ENCODE measurements at regions not wholly inside any gene's neighbourhood (a gene's known extent, or its start where the extent isn't known, plus 50 kb on each side); places are given as distances from the start of the nearest gene placed in this dataset.

DNA sequence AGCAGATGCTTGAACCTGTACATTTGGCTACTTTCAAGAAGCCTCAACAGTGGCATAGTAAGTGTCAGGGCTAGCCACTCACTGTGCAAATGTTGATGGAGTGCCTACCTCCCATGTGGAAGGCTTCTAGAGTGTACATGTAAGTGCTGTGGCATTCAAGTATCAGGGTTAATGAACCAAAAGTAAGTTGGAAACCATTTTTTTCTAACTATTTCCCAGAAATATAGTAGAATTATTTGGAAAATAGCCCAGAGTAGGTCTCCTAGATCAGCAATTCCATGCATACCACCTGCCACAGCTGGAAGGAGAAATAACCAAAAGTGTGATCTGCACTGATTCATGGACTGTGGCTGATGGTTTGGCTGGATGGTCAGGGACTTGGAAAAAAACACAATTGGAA lies 53.3 kb downstream of the FOXD1 start:
- peaks cover 43% of the 10 kb centered on the region for H3K27me3 Mint-ChIP-seq
- peaks cover 5% of the 10 kb centered on the region for H3K4me1 Mint-ChIP-seq
- no peak overlapping the region for H3K4me3 Mint-ChIP-seq
- ATAC-seq (no peak), DNase-seq (no peak)
- H3K36me3 Mint-ChIP-seq (ENCODE audit: low read depth), result peaks cover 3% of the 10 kb centered on the region
- H3K27ac Mint-ChIP-seq, result no peak overlapping the region
- no peaks in the 10 kb centered on the region for H3K9me3 ChIP-seq (ENCODE audit: control insufficient read depth, low read length, poor library complexity, severe bottlenecking)

DNA sequence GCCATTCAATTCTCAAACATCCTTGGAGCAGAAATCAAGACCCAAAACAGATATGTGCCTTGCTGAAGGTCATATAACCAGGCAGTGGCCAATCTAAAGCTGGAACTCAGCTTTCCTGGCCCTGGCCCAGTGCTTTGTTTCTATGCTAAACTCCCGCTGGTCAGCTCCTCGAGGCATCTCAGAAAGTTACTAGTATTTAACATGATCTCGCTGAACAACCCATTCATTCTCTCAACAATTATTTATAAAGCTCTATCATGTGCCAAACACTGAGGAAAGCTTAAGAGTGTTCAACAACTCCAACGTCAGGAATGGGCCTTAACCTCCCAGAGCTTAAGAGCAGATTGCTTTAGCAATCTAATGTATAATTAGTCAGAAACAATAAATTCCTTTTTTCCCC lies 54.0 kb downstream of the FOXD1 start:
- no peak overlapping the region for H3K27ac Mint-ChIP-seq
- H3K27me3 Mint-ChIP-seq, result peaks cover 37% of the 10 kb centered on the region
- DNase-seq (no peak), ATAC-seq (no peak)
- H3K9me3 ChIP-seq (ENCODE audit: control insufficient read depth, low read length, poor library complexity, severe bottlenecking), result no peaks in the 10 kb centered on the region
- no peak overlapping the region for H3K4me3 Mint-ChIP-seq
- H3K4me1 Mint-ChIP-seq, result peaks cover 5% of the 10 kb centered on the region
- H3K36me3 Mint-ChIP-seq (ENCODE audit: low read depth), result peaks cover 3% of the 10 kb centered on the region

DNA sequence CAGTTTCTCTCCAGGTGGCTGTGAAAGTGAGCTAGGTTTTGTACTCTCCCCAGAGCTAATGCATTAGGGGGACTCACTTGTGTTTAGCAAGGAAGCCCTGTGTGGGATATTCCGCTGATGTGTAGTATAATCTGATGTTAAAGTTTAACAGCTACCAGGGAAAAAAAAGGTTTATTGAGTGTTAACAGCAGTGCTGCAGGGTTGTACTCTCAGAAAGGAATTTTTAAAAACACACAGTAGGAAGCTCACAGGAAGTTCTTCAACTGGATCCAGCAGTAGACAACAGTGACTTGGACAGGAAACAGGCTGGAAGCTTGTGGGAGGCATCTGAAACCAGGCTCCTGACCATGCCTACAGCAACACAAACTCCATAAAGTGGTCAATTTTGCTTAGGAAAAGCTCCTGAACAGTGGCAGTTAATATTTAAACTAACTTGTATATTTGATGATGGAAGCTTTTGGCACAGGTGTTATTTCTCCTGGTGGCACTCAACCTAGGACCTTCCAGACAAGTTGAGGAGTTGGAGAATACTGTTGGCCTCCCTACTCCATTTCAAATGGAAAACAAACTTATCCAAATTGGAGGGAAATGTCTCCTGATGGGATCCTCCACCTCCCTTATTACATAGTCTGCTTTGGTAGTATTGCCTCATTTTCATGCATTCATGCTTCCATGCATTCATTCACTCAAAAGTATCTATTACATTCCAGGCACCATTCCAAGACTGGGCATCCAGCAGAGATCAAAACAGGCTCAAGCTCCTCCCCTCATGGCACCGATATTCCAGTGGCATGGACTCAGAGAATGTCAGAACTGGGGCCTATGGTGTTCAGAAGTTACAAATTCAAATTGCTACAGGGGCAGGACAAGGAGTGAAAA lies 54.7 kb downstream of the FOXD1 start:
- Mint-ChIP-seq H3K27me3 (peaks cover 37% of the 10 kb centered on the region), H3K4me1 (peaks cover 5% of the 10 kb centered on the region), H3K36me3 (ENCODE audit: low read depth) (peaks cover 3% of the 10 kb centered on the region), H3K27ac (no peak overlapping the region), H3K4me3 (no peak overlapping the region)
- no peaks in the 10 kb centered on the region for H3K9me3 ChIP-seq (ENCODE audit: control insufficient read depth, low read length, poor library complexity, severe bottlenecking)
- no peak for DNase-seq
- no peak for ATAC-seq

DNA sequence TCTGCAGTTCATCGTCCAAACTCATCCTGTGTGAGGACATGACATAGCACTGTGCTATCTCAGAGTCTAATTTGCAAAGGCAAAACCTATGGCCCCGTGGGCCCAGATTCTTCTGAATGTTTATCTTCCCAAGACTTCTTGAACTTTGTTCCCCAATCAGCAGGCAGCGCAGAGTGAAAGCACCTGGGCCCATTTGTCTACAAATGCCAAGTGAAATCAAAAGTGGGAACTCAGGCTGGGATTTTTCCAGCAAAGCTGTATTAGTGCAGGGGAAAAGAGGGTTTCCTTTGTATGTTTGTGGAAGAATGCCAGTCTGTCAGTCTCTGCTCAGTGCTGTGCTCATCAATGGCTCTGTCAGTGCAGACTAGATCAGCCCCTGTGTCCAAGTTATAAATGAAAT lies 55.8 kb downstream of the FOXD1 start:
- Mint-ChIP-seq H3K27ac (no peak overlapping the region), H3K4me1 (peaks cover 11% of the 10 kb centered on the region), H3K27me3 (peaks cover 35% of the 10 kb centered on the region), H3K4me3 (no peak overlapping the region), H3K36me3 (ENCODE audit: low read depth) (peaks cover 3% of the 10 kb centered on the region)
- no peak for DNase-seq
- ATAC-seq, result no peak
- H3K9me3 ChIP-seq (ENCODE audit: control insufficient read depth, low read length, poor library complexity, severe bottlenecking), result no peaks in the 10 kb centered on the region

DNA sequence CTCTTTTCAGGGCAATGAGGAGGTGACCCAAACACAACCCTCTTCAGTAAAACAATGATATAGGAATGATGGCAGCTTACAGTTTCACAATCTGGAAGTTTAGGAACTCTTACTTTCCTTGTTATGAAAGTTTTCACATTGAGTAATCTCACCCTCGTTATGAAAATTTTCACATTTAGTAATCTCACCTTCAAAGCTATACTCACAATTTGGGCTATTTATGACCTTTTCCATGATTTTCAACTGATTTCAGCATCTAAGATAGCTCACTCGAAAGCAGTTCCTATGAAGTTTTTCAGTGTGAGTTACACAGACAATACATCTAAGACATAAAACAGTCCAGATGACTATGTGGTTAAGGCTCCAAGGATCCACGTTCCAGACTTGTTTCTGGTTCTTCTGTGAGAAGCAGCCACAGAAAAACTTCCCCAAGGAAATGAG lies 57.1 kb downstream of the FOXD1 start:
- Mint-ChIP-seq H3K36me3 (ENCODE audit: low read depth) (peaks cover 3% of the 10 kb centered on the region), H3K27ac (no peak overlapping the region), H3K4me1 (peaks cover 21% of the 10 kb centered on the region), H3K4me3 (no peak overlapping the region), H3K27me3 (peaks cover 31% of the 10 kb centered on the region)
- DNase-seq, result no peak
- ATAC-seq, result no peak
- H3K9me3 ChIP-seq (ENCODE audit: control insufficient read depth, low read length, poor library complexity, severe bottlenecking), result no peaks in the 10 kb centered on the region

DNA sequence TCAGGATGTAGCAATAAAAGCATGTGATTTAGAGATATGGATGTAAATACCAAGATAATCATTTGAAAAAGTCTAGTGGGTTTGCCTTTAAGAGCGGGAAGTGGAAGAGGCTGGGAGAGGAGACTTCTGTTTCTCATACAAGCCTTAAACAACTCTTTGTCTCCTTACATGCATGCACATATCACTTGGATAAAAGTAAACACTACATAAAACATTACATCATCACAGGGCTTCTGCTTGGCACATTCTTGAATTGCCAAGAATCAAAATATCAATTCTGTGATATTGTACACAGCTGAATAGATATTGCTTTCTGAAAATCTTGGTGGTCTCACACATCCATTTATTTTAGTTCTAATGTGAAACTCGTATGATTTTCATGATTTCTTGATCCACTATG lies 57.6 kb downstream of the FOXD1 start:
- peaks cover 31% of the 10 kb centered on the region for H3K27me3 Mint-ChIP-seq
- H3K36me3 Mint-ChIP-seq (ENCODE audit: low read depth), result peaks cover 3% of the 10 kb centered on the region
- no peak overlapping the region for H3K27ac Mint-ChIP-seq
- peaks cover 24% of the 10 kb centered on the region for H3K4me1 Mint-ChIP-seq
- DNase-seq, result no peak
- ATAC-seq, result no peak
- no peak overlapping the region for H3K4me3 Mint-ChIP-seq
- H3K9me3 ChIP-seq (ENCODE audit: control insufficient read depth, low read length, poor library complexity, severe bottlenecking), result no peaks in the 10 kb centered on the region

DNA sequence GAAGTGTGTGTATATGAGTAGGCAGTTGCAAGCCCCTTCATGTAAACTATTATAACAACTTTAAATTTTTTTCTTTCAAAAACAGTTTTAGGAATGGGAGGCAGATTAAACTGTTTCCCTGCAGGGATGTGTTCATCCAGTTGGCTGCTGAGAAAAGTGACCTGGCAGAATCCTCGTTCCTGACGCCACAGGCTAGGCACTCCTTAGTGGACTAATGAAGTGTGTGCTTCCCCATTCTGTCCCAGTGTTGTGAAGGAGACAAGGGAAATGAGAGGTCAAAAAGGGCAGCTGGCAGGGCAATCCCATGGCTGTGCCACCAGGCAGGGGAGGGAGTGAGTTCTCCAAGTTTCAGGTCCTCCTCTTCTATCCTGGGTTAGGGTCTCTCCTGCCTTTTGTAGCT lies 59.8 kb downstream of the FOXD1 start:
- H3K27ac Mint-ChIP-seq, result no peak overlapping the region
- H3K9me3 ChIP-seq (ENCODE audit: control insufficient read depth, low read length, poor library complexity, severe bottlenecking), result no peaks in the 10 kb centered on the region
- H3K4me1 Mint-ChIP-seq, result peaks cover 24% of the 10 kb centered on the region
- DNase-seq (no peak), ATAC-seq (no peak)
- H3K4me3 Mint-ChIP-seq, result no peak overlapping the region
- no peaks in the 10 kb centered on the region for H3K36me3 Mint-ChIP-seq (ENCODE audit: low read depth)
- H3K27me3 Mint-ChIP-seq, result peaks cover 13% of the 10 kb centered on the region

DNA sequence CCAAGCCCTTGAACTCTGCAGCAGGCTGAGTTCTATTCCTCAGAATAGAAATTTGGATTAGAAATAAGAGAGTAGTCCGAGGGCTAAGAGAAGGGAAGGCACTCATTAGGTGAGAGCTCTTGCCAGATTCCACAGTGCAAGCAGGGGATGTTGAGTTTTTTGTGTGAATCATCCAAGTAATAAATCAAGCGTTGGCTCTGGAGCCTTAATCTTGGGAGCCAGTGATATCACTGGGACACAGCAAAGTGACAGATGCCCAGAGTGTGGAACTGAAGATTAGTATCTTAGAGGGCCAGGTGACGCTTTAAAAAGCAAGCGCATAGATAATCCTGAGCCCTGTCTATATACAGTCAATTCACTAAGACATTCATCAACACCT lies 60.3 kb downstream of the FOXD1 start:
- no peaks in the 10 kb centered on the region for H3K9me3 ChIP-seq (ENCODE audit: control insufficient read depth, low read length, poor library complexity, severe bottlenecking)
- Mint-ChIP-seq H3K4me1 (peaks cover 24% of the 10 kb centered on the region), H3K4me3 (peak overlapping the region; percentile 67), H3K27ac (no peak overlapping the region), H3K27me3 (peaks cover 12% of the 10 kb centered on the region), H3K36me3 (ENCODE audit: low read depth) (no peaks in the 10 kb centered on the region)
- no peak for ATAC-seq
- no peak for DNase-seq

DNA sequence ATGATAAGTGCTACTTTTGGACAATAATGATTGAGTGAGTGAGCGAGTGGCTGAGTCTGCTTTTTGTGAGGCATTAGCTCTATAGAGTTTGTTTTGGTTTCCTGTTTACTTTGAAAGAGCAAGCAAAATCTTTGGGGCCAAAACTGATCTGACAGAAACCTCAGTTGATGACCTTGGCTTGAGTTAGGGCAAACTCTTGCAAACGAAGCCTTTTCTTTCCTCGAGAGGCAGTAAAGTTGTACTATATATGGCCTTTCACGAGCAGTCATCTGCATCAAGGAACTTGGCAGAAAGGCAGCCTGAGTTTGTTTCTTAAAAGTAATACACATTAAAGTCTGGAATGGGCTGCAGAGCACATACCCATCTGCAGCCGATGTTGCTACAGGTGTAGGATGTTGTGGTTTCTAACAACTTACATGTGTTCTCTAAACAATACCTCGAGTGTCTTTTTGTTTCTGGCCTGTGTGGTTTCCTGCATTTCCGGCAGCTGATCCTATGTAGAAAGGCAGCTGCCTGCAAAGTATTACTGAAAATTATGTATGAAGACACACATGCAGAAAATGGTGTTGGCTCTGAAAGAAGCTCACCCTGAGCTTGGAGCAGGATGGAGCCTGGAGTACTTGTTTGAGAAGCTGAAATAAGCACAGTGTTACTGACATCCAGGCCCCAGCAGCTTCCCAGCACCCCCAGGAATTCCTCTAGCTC lies 60.8 kb downstream of the FOXD1 start:
- DNase-seq (peak in 2 of 3 donors; percentile 20 to 27), ATAC-seq (peak; percentile 95)
- no peaks in the 10 kb centered on the region for H3K9me3 ChIP-seq (ENCODE audit: control insufficient read depth, low read length, poor library complexity, severe bottlenecking)
- peak overlapping the region; percentile 67 for H3K4me3 Mint-ChIP-seq
- peaks cover 24% of the 10 kb centered on the region for H3K4me1 Mint-ChIP-seq
- H3K36me3 Mint-ChIP-seq (ENCODE audit: low read depth), result no peaks in the 10 kb centered on the region
- H3K27me3 Mint-ChIP-seq, result peaks cover 16% of the 10 kb centered on the region
- H3K27ac Mint-ChIP-seq, result no peak overlapping the region

DNA sequence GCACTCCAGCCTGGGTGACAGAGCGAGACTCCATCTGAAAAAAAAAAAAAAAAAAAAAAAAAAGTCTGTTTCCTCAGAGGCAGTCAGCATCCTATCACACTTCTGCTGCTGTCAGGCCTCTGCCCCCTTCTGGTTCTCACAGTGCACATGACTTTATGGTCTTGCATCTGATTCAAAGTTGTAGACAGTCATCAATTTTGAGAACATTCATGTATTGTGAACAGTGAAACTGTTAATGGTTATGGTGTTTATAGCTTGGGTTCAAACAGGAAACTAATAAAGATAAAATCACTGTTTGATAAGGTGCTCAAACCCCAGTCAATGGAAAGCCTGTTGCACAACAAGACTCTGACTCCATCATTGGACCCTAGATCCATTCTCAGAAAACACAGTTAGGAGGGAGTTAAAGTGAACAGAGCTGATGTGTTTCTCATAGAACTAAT lies 61.4 kb downstream of the FOXD1 start:
- Mint-ChIP-seq H3K36me3 (ENCODE audit: low read depth) (no peaks in the 10 kb centered on the region), H3K27ac (no peak overlapping the region), H3K4me1 (peaks cover 24% of the 10 kb centered on the region), H3K4me3 (peak overlapping the region; percentile 67), H3K27me3 (peaks cover 12% of the 10 kb centered on the region)
- H3K9me3 ChIP-seq (ENCODE audit: control insufficient read depth, low read length, poor library complexity, severe bottlenecking), result no peaks in the 10 kb centered on the region
- DNase-seq (no peak), ATAC-seq (no peak)

DNA sequence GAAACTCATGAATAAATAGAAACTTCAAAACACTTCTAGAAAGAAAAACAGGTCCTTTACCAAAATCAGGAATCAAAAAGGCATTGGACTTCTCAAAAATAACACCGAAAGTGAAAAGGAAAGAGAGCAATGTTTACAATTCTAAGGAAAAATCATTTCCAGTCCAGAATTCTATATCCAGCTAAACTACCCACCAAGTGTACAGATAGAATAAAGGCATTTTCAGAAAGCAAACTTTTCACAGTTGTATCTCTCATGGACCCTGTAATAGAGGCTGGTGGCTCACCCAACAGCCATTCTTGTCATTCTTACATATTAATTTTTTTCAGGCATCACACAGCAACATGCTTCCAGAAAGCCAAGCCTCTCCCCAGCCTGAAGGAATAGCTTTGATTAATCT lies 63.7 kb downstream of the FOXD1 start:
- H3K27ac Mint-ChIP-seq, result no peak overlapping the region
- peaks cover 3% of the 10 kb centered on the region for H3K36me3 Mint-ChIP-seq (ENCODE audit: low read depth)
- H3K4me1 Mint-ChIP-seq, result peaks cover 31% of the 10 kb centered on the region
- peaks cover 24% of the 10 kb centered on the region for H3K27me3 Mint-ChIP-seq
- DNase-seq (no peak), ATAC-seq (no peak)
- H3K4me3 Mint-ChIP-seq, result no peak overlapping the region
- no peaks in the 10 kb centered on the region for H3K9me3 ChIP-seq (ENCODE audit: control insufficient read depth, low read length, poor library complexity, severe bottlenecking)

DNA sequence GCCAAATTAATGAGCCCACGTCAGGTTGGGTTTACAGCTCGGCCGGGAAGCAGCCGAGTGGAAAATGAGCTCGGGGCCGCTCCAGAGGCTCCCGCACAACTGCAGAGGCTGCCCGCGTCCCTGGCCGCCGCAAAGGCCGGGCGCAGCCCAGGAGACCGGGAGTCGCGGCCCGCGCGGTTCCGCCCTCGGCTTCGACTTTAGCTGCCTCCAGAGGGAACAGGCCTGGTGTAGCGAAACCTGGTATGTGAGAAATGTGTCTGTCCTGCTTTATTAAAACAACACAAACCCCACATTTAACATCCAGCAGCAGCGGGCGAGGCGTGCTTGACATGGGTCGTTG lies 66.2 kb downstream of the FOXD1 start:
- DNase-seq (no peak), ATAC-seq (no peak)
- H3K27me3 Mint-ChIP-seq, result peaks cover 47% of the 10 kb centered on the region
- peaks cover 24% of the 10 kb centered on the region for H3K4me1 Mint-ChIP-seq
- H3K4me3 Mint-ChIP-seq, result no peak overlapping the region
- no peaks in the 10 kb centered on the region for H3K9me3 ChIP-seq (ENCODE audit: control insufficient read depth, low read length, poor library complexity, severe bottlenecking)
- H3K36me3 Mint-ChIP-seq (ENCODE audit: low read depth), result peaks cover 5% of the 10 kb centered on the region
- no peak overlapping the region for H3K27ac Mint-ChIP-seq

DNA sequence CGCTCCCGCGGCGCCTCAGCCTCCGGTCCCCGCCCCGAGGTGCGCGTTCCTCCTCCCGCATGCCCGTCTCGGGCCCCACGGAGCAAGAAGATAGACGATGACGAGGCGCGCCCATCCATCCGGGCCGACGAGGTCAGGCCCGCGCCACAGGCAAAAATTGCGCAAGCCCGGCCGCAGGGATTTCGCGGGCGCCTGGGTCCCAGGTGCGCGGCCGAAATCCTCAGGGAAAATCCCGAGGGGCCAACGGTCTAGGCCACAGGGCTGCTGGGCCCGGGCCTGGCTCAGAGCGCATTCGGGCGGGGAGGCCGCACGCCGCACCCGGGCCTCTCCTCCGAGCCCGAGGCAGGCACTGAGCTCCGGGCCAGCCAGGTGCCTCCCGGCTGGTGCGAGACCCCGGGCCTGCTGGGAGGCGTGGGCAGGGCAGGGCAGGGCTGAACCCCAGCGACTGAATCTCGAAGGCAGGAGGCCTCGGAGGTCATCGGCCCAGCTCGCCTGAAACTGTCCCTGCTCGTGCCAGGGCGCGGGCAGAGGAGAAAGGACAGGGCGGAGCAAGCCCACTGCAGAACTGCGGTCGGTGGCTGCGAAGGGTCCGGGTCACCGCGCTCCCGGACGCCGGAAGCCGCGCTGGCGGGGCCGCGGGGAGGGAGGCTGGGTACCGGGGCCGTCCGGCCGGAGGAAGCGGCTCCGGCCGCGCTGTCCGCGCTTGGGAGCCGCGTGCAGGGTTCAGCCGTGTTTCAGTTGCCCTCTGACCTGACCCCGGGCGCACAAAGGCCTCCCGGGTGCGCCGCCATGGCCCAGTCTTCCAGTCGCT lies 66.8 kb downstream of the FOXD1 start:
- peaks cover 21% of the 10 kb centered on the region for H3K4me1 Mint-ChIP-seq
- H3K36me3 Mint-ChIP-seq (ENCODE audit: low read depth), result peaks cover 5% of the 10 kb centered on the region
- H3K9me3 ChIP-seq (ENCODE audit: control insufficient read depth, low read length, poor library complexity, severe bottlenecking), result no peaks in the 10 kb centered on the region
- DNase-seq (no peak), ATAC-seq (peak; percentile 14)
- peaks cover 53% of the 10 kb centered on the region for H3K27me3 Mint-ChIP-seq
- peak overlapping the region; percentile 66 for H3K4me3 Mint-ChIP-seq
- no peak overlapping the region for H3K27ac Mint-ChIP-seq

Measured in T-helper 17 cell (primary cell).